ENCODE measurements at regions not wholly inside any gene's neighbourhood (a gene's known extent, or its start where the extent isn't known, plus 50 kb on each side); places are given as distances from the start of the nearest gene placed in this dataset.

GRCh38 chr13:80572308-80572922 lies 231.5 kb upstream of the SPRY2 start:
- DNase-seq (ENCODE audit: low read depth in 2 of 2): no peak

GRCh38 chr13:80571346-80572307 lies 230.7 kb upstream of the SPRY2 start:
- DNase-seq (ENCODE audit: low read depth in 2 of 2): no peak

GRCh38 chr13:80563439-80563838 lies 222.5 kb upstream of the SPRY2 start:
- DNase-seq (ENCODE audit: low read depth in 2 of 2): no peak

- DNase-seq (ENCODE audit: low read depth in 2 of 2): peak; percentile 7 to 24
Observed at GRCh38 chr13:80562433-80563156, 221.7 kb upstream of the SPRY2 start.

DNA sequence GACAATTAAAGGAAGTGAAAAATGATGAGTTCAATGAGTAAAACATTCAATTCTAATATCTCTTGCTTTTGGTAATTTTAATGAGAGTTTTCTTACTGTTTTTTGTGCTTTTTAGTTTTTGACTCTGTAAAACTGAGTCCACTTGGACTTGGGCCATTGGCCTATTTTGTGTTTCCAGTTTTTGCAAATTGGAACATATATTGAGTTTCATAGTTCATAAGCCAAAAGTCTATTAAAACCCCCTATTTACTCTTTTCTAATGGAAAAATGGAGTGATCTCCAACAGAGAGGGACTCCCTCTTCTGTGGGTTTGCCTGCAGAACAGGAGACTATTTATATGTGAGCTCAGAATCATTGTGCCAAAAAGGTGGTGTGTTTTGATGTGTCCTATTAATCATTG lies 219.7 kb upstream of the SPRY2 start:
- no peak for DNase-seq (ENCODE audit: low read depth in 2 of 2)

DNA sequence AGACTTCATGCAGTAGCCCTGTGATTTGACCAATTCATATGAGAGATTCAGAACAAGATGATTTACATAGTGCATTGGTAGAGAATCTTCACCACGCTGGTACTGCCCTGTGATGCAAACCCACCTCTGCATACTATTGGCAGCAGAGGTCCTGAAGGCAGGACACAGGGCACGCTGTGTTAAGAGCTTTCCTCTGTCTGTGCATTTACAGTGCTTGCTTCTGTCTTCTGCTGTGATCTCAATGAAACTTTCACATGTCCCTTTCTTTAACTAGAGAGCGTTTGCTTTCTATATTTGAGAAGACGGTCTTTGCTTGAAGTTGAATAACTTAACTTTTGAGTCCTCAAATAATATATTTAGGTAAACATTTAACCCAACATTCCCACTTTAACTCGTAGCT lies 219.0 kb upstream of the SPRY2 start:
- DNase-seq (ENCODE audit: low read depth in 2 of 2): no peak

- DNase-seq (ENCODE audit: low read depth in 2 of 2): no peak
Observed at GRCh38 chr13:80558074-80558473, 217.1 kb upstream of the SPRY2 start.

GRCh38 chr13:80555796-80556678 lies 215.1 kb upstream of the SPRY2 start:
- peak; percentile 66 to 70 for DNase-seq (ENCODE audit: low read depth in 2 of 2)

DNA sequence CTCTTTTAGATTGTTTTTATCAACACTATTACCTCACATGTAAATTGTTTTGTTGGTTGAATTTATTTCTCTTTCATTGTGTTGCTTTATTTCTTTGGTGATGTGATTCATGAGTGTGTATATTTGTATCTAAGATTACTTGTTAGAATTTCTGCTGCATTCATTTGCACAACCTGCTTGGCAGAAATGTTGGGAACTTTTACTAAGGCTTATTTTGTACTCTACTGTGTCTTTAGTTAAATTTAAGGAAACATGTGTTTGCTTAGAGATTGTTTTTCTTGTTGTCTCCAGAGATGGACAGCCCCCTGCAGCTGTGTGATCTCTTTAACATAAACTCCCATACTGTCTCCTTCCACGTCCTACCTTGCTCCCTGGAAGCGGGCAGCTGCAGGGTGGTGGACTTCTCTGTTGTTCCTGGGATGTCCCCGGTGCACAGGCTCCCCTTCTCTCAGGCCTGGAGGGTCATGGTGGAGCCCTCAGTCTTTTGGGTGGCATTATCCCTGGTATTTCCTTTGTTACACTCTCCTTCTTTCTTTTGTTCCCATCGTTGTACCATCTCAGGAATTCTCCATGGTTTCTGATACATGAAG lies 212.0 kb upstream of the SPRY2 start:
- no peak for DNase-seq (ENCODE audit: low read depth in 2 of 2)

DNA sequence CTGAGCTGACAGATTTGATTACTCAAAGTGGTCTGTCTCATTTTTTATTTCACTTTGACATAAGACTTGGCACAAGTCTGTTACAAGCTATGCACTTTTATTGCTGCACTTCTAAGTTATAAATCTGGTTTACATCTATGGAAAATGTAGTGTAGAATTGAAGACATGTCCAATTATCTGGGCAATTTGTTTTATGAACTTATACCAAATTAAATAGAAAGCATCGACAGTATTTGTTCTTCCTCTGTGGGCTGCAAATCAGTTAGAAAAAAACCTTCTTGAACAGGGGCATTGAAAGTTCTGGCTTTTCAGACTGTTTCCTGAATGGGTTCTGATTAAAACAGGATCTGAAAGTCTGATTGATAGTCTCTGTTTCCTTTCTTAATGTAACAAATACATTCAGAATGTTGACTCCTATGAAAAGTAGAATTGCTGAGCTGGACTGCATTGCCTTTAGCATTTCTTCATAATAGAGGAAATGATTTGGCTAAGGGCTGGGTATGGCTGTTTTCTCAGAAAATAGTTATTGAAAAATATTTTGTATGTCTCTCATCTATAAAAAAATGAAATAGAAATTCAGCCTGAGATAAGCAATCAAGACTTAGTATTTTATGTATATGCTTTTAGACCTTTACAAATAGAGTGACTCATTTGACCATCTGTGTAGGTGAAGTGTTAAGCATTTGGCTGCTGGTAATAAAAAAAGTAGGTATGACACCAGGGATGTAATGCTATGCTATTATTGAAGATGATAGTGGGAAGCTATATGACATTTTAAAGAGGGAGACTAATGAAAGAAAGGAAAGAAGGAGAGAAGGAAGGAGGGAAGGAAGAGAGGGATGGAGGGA lies 210.9 kb upstream of the SPRY2 start:
- peak; percentile 48 to 87 for DNase-seq (ENCODE audit: low read depth in 2 of 2)

DNA sequence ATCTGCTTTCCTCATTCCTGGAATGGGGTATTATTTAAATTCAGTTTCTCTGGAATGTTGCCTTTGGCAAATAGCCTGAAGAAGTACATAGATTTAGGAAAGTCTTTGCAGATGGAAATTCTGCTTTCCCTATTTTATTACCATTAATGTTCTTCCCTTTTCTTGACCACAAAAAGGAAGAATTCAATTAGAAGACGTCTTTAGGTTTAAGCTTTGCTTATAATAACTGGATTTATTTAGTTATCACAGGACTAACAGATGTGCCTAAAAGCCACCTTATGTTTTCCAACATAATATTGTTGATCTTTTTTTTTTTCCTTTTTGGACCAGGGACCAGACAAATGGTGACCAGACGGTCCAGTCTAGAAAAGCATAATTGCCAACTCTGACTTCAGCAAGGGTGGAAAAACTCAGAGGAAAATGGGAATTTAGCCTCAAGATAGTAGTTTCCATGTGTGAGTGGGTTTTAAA lies 210.1 kb upstream of the SPRY2 start:
- no peak for DNase-seq (ENCODE audit: low read depth in 2 of 2)

DNA sequence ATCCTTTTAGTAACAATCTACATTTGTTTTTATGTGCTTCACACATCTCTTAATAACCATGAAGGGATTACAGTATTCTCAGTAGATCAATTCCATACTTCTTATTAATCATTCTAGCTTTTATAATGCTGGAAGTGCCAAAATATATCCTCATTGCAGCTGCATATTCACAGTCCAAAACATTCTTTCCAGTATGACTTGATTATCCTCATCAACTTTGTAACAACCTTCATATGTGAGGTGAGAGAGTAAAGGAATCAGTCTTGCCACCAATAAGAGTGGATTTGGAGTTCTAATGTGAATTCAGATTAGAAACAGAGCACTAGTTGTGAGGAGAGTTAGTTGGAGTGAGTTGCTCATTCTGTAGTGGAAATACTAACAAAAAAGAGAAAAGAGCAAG lies 208.0 kb upstream of the SPRY2 start:
- peak in 1 of 2 donors; percentile 15 for DNase-seq (ENCODE audit: low read depth in 2 of 2)

- peak; percentile 59 to 83 for DNase-seq (ENCODE audit: low read depth in 2 of 2)
Observed at GRCh38 chr13:80547885-80548825, 207.2 kb upstream of the SPRY2 start.

DNA sequence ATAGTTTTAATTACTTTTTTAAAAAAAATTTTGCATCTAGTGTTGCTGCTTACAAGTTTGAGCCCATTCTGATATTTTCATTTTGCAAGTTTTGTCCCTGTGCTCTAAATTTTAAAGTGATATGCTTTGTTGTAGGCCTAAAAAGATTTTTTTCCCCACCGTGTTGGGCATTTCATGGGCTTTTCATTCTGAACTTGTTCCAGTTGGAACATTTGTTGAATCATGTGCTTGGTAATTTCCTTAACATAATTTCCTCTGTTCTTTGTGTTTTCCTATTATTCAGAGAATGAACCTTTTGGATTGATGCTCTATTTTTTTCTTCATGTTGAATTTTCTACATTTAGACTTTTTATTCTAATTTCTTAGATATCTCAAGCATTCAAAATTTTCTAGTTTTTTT lies 206.4 kb upstream of the SPRY2 start:
- DNase-seq (ENCODE audit: low read depth in 2 of 2): peak; percentile 77 to 93

- no peak for DNase-seq (ENCODE audit: low read depth in 2 of 2)
Observed at GRCh38 chr13:80533175-80533574, 192.2 kb upstream of the SPRY2 start.

DNA sequence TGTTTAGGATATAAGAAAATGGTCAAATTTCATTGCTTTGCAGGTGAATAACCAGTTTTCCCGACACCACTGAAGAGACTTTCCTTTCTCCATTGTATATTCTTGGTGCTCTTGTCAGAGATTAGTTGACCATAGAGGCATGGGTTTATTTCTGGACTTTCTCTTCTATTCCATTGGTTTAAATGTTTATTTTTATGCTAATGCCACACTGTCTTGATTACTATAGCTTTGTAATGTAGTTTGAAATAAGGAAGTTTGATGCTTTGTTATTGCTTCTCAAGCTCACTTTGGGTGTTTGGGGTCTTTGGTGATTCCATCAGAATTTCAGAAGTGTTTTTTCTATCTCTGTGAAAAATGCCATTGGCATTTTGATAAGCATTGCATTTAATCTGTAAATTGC lies 190.0 kb upstream of the SPRY2 start:
- no peak for DNase-seq (ENCODE audit: low read depth in 2 of 2)

- peak in 1 of 2 donors; percentile 49 for DNase-seq (ENCODE audit: low read depth in 2 of 2)
Observed at GRCh38 chr13:80530191-80530590, 189.3 kb upstream of the SPRY2 start.

- DNase-seq (ENCODE audit: low read depth in 2 of 2): peak in 1 of 2 donors; percentile 41
Observed at GRCh38 chr13:80529734-80530133, 188.8 kb upstream of the SPRY2 start.

DNA sequence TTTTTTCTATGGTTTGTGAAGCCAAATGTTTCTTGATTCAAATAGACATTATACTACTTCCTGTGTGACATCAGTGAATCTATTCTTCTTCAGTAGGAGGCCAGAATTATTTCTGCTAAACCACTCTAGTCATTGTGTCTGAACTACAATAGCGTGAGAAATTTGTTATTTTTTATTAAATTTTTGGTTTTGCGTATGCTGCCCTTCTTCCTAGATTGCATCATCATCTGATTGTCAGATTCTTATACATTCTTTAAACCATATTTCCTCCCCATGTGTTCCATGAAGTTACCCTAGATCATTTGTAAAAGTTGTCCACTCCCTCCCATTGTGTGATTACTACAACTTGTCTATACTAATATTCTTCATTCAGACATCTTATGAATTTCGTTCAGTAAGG lies 187.8 kb upstream of the SPRY2 start:
- peak; percentile 25 to 58 for DNase-seq (ENCODE audit: low read depth in 2 of 2)
